HG03066 (cell line): ENCODE measurements at regions not wholly inside any gene's neighbourhood (a gene's known extent, or its start where the extent isn't known, plus 50 kb on each side); places are given as distances from the start of the nearest gene placed in this dataset.

ENCODE experiments used
- ATAC-seq: cut with Tn5 transposase; IDR thresholded peaks from one replicate; pipeline ENCODE4 v1.9.1; 2021; ENCODE audit warnings: low read depth; ENCODE audit not compliant: unreplicated experiment

GRCh38 chr13:73733706-73734105, 400.5 kb downstream of the KLF12 start:
- ATAC-seq: no peak

DNA sequence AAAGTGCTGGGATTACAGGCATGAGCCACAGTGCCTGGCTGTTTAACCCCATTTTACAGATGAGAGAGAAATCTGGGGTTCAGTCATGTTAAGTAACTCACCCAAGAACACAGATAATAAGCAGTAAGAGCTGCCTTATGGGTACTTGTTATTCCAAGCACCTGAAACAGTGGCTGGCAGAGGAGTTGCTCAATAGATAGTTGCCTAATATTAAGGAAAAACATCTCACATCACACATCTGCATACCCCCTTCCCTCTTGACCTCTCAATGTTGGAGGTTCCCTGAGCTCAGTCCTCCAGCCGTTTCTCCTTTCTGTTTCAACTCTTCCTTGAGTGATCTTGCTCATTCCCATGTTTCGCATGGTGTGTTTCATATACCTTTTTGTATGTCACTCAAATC, 401.9 kb downstream of the KLF12 start:
- no peak for ATAC-seq

- ATAC-seq: no peak
These were observed 402.6 kb downstream of the KLF12 start for GRCh38 chr13:73731564-73731963.

- ATAC-seq: no peak
These were observed 404.2 kb downstream of the KLF12 start for GRCh38 chr13:73730014-73730413.

DNA sequence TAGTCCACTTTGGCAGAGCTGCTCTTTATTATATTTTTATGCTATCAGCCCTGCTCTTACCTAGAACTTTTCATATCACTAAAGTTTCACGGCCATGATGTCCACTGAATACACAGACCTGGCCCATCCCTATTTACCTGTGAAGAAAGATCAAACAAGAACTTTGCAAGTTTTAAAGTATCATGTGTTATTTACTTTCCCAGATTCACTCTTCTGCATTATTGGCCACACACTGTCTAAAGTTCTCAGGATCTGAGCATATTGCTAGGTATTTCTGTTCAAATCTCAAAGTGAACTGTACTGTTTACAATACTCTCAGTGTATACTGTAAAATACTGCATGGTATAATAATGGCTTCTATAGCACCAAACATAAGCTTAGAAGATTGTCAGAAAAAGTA, 405.2 kb downstream of the KLF12 start:
- ATAC-seq: no peak

DNA sequence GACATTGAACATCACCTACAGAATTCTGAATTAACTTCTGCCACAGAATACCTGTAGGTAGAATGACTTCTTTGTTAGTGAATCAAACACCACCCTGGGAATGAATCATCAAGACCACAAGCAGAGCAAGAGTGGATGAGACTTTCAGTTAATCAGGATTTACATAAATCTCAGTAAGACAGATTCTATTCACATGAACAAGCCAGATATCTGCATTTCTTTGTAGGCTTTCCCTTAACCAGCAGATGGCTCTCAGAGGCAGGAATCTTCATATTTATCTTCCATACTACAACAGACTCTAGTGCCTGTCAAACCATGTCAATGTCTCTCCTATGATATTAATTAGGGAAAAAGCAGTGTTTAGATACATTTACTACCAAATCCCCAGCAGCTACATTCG, 412.1 kb downstream of the KLF12 start:
- ATAC-seq: no peak

DNA sequence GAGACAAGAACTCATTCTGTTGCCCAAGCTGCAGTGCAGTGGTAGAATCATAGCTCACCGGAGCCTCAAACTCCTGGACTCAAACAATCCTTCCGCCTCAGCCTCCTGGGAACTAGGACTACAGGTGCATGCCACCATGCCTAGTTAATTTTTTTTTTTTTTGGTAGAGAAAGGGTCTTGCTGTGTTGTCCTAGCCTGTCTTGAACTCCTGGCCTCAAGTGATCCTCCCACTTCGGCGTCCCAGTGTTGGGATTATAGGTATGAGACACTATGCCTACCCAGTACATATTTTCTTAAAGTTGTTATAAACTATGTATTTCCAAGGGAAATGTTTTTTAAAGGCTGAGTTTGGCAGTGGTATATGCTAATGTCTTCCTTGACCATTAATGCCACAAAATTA, 412.6 kb downstream of the KLF12 start:
- no peak for ATAC-seq

DNA sequence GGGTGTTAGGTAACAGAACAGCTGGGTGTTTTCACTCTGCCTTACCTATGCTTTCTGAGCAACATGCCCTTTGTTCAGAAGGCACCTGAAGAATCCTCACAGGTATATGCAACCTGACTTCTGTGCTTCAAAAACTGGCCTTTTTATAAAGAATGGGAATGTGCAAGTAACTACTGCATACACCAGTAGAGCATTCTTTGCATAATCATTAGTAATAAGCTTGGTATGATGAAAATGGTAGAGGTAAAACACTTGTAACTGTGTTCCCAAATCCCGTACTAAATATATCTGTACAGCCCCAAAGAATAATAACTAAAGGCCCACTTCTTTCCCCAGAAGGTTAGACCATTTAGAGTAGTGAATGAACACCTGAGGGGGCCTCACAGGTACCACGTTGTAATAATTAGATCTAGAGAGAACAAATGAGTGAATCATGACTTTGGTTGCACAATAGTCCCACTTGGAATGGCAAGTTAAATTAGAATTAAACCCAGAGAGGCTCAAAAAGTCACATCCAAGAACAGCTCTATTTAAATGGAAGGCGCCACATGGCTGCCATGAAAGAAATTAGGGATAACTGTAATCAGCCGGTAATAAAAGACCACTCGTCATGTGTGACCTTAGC, 413.9 kb downstream of the KLF12 start:
- ATAC-seq: no peak

DNA sequence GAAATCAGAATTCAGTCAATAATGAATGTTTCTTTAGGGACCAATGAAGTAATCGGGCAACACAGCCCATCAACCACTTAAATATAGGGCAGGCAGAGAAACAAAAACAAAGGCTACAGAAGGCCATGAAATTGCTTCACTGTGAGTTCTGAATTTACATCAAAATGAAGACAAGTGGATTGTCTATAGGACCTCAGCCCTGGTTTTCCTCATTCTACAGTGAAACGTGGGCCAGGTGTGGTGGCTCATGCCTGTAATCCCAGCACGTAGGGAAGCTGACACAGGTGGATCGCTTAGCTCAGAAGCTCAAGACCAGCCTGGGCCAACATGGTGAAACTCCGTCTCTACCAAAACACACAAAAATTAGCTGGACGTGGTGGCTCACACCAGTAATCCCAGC, 416.0 kb downstream of the KLF12 start:
- no peak for ATAC-seq

DNA sequence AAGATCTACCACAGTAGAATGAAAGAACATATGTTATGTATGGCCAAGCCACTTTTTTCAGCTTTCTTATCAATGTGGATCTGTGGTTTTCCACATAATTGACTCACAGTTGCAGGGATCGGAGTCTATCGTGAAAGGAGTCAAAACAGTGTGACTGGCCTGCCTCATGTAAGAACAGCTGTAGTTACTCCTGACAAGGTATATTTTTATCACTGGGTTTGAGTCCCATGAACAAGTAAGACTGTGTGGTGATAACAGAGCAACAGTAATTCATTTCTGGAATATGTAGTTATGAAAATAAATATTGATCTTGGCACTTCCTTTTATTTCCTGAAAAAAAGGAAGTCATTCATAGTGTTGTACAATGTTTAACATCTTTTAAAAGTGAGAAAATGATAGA, 416.6 kb downstream of the KLF12 start:
- ATAC-seq: no peak

DNA sequence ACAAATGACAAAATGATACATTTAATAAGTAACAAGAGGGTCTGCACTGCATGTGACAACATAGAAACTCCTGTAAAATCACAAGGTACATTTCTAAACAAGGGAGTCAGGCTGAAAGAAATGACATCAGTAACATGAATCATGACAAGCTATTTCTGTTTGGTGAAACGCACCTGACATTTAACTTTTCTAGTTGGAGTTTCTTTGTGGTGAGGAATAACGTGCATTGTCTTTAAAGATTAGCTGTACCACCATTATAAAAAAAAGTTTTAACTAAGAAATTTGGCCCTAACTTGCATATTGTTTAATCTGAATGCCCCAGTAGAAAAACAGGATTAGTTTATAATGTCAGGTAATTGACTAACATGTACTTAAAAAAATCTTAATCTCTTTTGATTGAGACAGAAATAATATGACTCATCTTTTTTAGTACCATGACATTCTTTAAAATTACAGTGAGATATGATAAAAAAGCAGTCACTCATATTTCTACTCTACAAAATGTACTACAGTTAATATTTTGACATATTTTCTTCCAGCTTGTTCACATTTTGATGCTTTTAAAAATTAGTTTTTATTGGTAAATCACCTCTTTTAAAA, 418.2 kb downstream of the KLF12 start:
- peak; percentile 38 for ATAC-seq

GRCh38 chr13:73715114-73715910, 418.9 kb downstream of the KLF12 start:
- ATAC-seq: peak; percentile 90

GRCh38 chr13:73714522-73714921, 419.7 kb downstream of the KLF12 start:
- no peak for ATAC-seq

DNA sequence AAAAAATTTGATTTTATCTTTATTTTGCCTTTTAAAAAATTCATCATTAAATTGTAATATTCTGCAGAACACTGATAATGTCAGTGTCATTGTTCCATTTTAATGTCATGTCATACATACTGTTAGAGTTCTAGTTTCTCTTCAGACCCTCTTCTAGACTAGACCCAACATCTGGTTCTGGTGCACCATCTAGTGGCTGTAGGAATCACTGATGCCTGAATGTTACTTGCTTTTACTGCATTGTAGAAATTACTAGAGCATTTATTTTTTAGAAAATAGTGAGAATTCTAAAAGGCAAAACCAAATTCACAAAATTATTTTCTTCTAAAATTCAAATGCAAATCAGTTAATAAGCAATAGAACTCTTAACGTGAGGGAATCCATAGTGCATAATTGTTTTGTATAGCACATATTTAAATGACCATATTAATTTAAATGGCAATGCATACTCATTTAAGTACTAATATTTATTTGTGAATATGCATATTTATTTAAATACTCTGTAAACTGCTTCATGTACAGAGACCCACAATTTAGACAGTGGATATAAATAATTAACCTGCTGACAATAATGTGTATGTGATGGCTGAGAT, 425.7 kb downstream of the KLF12 start:
- peak; percentile 92 for ATAC-seq

GRCh38 chr13:73704587-73704986, 429.6 kb downstream of the KLF12 start:
- ATAC-seq: no peak

- no peak for ATAC-seq
These were observed 430.6 kb downstream of the KLF12 start for GRCh38 chr13:73703606-73704005.

DNA sequence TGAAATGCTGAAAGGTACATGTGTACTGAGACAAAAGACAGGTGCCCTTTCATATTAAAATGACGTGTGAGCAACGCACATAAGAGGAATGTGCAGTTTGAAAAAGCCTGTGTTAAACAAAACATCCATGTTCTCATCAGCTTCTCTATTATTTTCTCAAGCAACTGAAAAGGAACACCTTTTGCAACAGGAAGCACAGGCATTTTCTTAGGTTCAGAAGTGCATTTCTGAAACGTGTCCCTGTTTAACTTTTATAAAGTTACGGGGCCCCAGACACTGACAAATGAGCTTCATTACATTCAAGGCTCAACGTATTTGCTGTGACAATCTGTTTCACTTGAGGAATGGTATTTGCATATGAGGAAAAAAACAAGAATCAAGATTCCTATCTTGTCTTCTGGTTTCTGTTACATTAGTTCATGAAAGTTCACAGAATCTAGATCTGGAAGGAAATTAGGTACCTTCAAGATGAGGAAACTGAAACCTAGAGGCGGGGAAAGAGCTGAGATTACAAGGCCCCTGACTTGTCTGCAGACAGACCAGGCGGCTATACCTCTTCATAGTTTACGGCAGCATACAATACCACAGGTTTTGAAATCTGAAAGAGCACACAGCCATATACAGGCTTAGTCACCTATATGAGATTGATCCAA, 431.7 kb downstream of the KLF12 start:
- ATAC-seq: peak; percentile 65

DNA sequence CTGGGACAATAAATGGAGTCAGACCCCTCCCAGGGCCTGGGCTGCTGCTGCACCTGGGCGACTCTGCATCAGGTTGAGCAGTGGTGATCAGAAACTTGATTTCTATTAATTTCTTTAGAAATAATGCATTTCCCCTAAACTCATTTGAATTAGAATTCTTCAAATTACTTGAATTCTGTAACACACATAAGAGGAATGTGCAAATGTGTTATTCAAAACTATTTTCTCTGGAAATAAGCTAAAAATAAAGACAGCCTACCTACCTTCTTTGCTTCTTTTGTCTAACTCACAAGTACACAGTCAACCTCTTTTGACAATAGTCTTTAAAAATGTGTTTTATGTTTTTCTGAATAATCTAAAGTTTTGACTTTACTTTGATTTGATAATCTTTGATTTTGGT, 433.0 kb downstream of the KLF12 start:
- ATAC-seq: no peak

DNA sequence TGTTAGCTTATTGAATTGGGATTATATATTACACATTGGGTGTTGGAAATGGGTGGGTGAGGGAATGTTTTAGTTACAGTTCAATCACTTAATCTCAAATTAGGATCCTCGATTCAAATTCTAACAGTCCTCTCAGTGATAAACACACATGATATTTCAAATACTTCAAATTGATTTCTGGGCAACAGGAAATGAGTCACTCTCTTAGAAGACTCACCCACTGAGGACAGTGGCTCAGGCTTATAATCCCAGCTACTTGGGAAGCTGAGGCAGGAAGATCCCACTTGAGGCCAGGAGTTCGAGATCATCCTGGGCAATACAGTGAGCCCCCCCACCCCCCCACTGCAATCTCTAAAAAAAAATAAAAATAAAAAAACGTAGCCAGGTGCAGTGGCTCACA, 435.3 kb downstream of the KLF12 start:
- ATAC-seq: no peak

- ATAC-seq: no peak
These were observed 437.0 kb downstream of the KLF12 start for GRCh38 chr13:73697166-73697565.

DNA sequence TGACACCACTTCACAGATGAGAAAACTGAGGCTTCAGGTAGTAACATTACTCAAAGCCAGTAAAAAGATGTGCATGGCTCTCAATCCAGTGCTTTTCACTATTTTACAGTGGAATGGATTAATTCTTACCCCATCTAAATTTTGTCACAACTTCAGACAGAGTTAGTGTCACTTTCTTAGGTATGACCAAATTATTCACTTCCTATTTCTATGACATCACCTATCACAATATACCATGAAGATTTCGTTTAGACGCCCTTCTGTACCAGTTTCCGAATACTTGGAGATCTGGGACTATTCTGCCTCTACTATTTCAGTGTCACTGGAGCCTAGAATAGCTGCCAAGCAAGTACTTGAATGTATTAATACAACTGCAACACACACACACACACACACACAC, 437.5 kb downstream of the KLF12 start:
- no peak for ATAC-seq
